Ishikawa (cell line): ENCODE measurements at regions not wholly inside any gene's neighbourhood (a gene's known extent, or its start where the extent isn't known, plus 50 kb on each side); places are given as distances from the start of the nearest gene placed in this dataset.
A peak's percentile ranks its signal among the peaks of the same experiment; 100 is the strongest.

Experiments
- CEBPB ChIP-seq: IDR thresholded peaks from 2 replicates; pipeline ENCODE4 v1.6.1; 2012
- CREB1 ChIP-seq: IDR thresholded peaks from 2 replicates; pipeline ENCODE4 v1.6.1; 2012; ENCODE audit warnings: low read depth
- EGR1 ChIP-seq: IDR thresholded peaks from 2 replicates; pipeline ENCODE4 v1.6.1; 2012
- EP300 ChIP-seq: IDR thresholded peaks from 2 replicates; pipeline ENCODE4 v1.6.1; 2012; ENCODE audit warnings: borderline replicate concordance
- FOXM1 ChIP-seq: IDR thresholded peaks from 2 replicates; pipeline ENCODE4 v1.6.1; 2012; ENCODE audit warnings: low read depth, borderline replicate concordance
- NFIC ChIP-seq: IDR thresholded peaks from 2 replicates; pipeline ENCODE4 v1.6.1; 2012
- RAD21 ChIP-seq: IDR thresholded peaks from 2 replicates; pipeline ENCODE4 v1.6.1; 2012; ENCODE audit warnings: low read depth
- TAF1 ChIP-seq: IDR thresholded peaks from 2 replicates; pipeline ENCODE4 v1.6.1; 2012; ENCODE audit warnings: low read depth, mild to moderate bottlenecking
- TCF12 ChIP-seq: IDR thresholded peaks from 2 replicates; pipeline ENCODE4 v1.6.1; 2012; ENCODE audit warnings: low read depth
- TEAD4 ChIP-seq: IDR thresholded peaks from 2 replicates; pipeline ENCODE4 v1.6.1; 2012
- YY1 ChIP-seq: IDR thresholded peaks from 2 replicates; pipeline ENCODE4 v1.6.1; 2012; ENCODE audit warnings: low read depth
- ZBTB7A ChIP-seq: IDR thresholded peaks from 2 replicates; pipeline ENCODE4 v1.6.1; 2012; ENCODE audit warnings: low read depth
- TF ChIP-seq, protein P1 (sequence below): IDR thresholded peaks from 2 replicates; pipeline ENCODE4 v1.6.1; 2012; ENCODE audit warnings: low read depth, mild to moderate bottlenecking
- TF ChIP-seq, protein P2 (sequence below): IDR thresholded peaks from 2 replicates; pipeline ENCODE4 v1.6.1; 2012
- TF ChIP-seq, protein P3 (sequence below): IDR thresholded peaks from 2 replicates; pipeline ENCODE4 v1.6.1; 2012

DNA sequence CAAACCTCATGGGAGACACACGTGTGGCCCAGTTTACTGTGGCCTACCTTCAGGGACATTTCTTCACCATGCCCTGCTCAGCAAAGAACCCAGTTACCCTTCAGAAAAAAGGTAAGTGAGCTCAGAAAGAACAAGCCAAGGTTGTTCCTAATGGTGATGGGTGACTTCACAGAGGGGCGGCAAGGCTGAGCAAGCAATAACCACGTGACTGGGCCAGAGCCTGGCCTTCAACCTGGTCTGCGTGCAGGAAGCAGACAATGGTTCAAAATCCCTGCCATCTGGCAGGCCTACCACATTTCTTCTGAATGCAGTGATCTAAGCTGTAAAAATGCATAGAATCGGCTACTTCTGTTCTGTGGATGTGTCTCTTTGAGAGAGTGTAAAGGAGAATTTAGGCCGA is 115.5 kb upstream of the CST7 start:
- TF ChIP-seq ZBTB7A (no peak), TAF1 (no peak), RAD21 (no peak), YY1 (no peak), CREB1 (no peak)
- TF ChIP-seq, protein P1, sequence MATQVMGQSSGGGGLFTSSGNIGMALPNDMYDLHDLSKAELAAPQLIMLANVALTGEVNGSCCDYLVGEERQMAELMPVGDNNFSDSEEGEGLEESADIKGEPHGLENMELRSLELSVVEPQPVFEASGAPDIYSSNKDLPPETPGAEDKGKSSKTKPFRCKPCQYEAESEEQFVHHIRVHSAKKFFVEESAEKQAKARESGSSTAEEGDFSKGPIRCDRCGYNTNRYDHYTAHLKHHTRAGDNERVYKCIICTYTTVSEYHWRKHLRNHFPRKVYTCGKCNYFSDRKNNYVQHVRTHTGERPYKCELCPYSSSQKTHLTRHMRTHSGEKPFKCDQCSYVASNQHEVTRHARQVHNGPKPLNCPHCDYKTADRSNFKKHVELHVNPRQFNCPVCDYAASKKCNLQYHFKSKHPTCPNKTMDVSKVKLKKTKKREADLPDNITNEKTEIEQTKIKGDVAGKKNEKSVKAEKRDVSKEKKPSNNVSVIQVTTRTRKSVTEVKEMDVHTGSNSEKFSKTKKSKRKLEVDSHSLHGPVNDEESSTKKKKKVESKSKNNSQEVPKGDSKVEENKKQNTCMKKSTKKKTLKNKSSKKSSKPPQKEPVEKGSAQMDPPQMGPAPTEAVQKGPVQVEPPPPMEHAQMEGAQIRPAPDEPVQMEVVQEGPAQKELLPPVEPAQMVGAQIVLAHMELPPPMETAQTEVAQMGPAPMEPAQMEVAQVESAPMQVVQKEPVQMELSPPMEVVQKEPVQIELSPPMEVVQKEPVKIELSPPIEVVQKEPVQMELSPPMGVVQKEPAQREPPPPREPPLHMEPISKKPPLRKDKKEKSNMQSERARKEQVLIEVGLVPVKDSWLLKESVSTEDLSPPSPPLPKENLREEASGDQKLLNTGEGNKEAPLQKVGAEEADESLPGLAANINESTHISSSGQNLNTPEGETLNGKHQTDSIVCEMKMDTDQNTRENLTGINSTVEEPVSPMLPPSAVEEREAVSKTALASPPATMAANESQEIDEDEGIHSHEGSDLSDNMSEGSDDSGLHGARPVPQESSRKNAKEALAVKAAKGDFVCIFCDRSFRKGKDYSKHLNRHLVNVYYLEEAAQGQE: no peak

DNA sequence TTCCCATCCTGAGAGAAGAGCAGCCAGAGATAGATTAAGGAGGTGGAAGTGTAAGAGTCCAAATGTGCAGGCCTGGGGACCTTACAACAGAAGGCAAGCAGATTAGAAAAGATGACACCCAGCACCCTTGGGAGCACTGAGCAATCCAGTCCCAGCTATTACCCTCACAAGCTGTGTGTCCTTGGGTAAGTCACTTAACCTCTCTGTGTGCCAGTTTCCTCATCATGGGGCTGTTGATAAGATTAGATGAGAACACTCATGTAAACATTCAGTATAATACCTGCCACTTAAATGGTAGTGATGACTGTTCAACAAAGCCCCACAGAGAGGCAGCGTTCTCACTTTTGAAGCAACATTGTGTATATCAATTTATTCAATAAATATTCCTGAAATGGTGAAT is 114.8 kb upstream of the CST7 start:
- TF ChIP-seq RAD21: peak; percentile 14; the same call in 1 of the 2 replicates
- no peak for TF ChIP-seq CREB1

DNA sequence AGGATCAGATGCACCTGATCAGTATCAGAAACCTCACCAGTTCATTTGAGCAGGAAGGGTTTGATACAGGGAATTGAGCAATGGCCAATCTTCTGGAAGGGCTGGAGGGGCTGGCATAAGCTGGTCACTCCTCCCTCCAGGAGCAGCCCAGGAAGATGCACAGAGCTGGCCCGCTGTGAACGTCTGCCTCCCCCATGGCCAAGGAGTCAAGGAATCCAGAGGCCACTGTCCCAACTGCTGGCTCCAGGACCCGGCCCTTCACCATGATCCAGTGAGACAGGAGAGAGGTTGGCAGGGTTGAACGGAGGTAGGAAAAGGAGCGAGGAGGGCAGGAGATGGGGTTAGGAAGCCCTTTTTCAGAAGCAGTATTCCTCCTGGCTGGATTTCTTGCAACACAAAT is 113.9 kb upstream of the CST7 start:
- TF ChIP-seq CREB1: no peak
- TF ChIP-seq, protein P2, sequence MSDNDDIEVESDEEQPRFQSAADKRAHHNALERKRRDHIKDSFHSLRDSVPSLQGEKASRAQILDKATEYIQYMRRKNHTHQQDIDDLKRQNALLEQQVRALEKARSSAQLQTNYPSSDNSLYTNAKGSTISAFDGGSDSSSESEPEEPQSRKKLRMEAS: no peak

DNA sequence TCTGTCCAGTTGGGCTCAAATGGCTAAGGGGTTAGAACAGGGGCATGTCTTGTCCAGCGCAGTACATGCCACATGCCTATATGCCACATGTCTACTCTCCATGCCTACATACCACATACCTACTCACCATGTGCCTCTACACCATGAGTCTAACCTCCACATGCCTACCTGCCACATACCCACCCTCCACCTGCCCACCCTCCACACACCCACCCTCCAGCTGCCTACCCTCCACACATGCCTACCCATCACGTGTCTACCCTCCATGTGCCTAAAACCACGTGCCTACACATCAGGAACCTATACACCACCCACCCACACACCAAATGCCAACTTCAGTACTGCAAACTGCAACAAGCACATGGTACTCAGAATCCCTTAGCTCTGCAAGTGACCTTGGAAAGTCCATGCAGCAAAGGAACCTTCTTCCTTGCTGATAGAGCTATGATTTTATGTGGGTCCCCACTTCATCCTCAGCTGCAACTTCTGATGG is 113.0 kb upstream of the CST7 start:
- TF ChIP-seq EP300: no peak
- TF ChIP-seq CEBPB: no peak
- TF ChIP-seq, protein P1: no peak
- no peak for TF ChIP-seq TEAD4
- no peak for TF ChIP-seq TAF1
- TF ChIP-seq FOXM1: no peak
- TF ChIP-seq, protein P3, sequence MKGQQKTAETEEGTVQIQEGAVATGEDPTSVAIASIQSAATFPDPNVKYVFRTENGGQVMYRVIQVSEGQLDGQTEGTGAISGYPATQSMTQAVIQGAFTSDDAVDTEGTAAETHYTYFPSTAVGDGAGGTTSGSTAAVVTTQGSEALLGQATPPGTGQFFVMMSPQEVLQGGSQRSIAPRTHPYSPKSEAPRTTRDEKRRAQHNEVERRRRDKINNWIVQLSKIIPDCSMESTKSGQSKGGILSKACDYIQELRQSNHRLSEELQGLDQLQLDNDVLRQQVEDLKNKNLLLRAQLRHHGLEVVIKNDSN: no peak
- no peak for TF ChIP-seq NFIC
- TF ChIP-seq ZBTB7A: no peak

DNA sequence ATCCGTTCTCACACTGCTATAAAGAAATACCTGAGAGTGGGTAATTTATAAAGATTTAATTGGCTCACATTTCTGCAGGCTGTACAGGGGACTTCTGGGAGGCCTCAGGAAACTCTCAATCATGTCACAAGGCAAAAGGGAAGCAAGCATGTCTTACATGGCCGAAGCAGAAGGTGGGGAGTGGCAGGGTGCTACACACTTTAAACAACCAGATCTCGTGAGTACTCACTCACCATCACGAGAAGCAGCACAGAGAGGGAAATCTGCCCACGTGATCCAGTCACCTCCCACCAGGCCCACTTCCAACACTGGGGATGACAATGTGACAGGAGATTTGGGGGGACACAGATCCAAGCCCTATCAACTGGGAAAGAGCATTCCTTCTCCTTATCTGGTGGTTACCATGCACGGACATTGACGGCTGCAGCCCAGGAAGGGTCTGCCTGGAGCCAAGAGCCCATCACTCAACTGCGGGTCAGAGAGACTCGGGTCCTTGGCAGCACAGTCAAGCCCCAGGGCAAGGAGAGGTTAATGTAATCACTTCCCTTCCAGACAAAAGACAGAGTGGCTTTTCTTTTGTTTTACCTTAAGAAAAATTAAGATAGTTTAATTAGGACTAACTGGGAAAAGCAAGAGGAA is 112.3 kb upstream of the CST7 start:
- TF ChIP-seq ZBTB7A: no peak
- no peak for TF ChIP-seq CEBPB
- no peak for TF ChIP-seq NFIC
- TF ChIP-seq, protein P1: no peak
- TF ChIP-seq, protein P2: no peak
- TF ChIP-seq, protein P3: no peak
- TF ChIP-seq CREB1: no peak
- no peak for TF ChIP-seq TCF12
- no peak for TF ChIP-seq RAD21
- no peak for TF ChIP-seq TEAD4
- no peak for TF ChIP-seq EGR1
- TF ChIP-seq YY1: no peak
